OCI-LY1 (cell line): ENCODE measurements at regions not wholly inside any gene's neighbourhood (a gene's known extent, or its start where the extent isn't known, plus 50 kb on each side); places are given as distances from the start of the nearest gene placed in this dataset.

Experiments
- H2AFZ ChIP-seq: fragments of 200-600 bp; sonication (generic), shearing (Covaris generic); 2 replicates; pipeline ENCODE4 v1.6.0; 2014; ENCODE audit warnings: antibody characterized with exemption, mild to moderate bottlenecking, low read length
- H3F3A ChIP-seq: fragments of 200-600 bp; sonication (generic), shearing (Covaris generic); 2 replicates; pipeline ENCODE4 v1.6.0; 2014; ENCODE audit warnings: mild to moderate bottlenecking, antibody characterized with exemption, low read length, moderate library complexity; ENCODE audit not compliant: insufficient read depth
- H3K27ac ChIP-seq: fragments of 200-600 bp; sonication (generic); 2 replicates; pipeline ENCODE4 v1.5.1; 2014; ENCODE audit warnings: low read length, mixed run types, mild to moderate bottlenecking, low read depth; ENCODE audit not compliant: poor library complexity, severe bottlenecking
- H3K27me3 ChIP-seq: fragments of 200-600 bp; sonication (generic); 2 replicates; pipeline ENCODE4 v1.6.0; 2014; ENCODE audit warnings: antibody characterized with exemption, mild to moderate bottlenecking, low read length, moderate library complexity; ENCODE audit not compliant: insufficient read depth
- H3K36me3 ChIP-seq: fragments of 200-600 bp; sonication (generic); 2 replicates; pipeline ENCODE4 v1.6.1; 2014; ENCODE audit warnings: mild to moderate bottlenecking, antibody characterized with exemption, low read length, moderate library complexity, mixed read lengths; ENCODE audit not compliant: insufficient read depth
- H3K4me1 ChIP-seq: fragments of 200-600 bp; sonication (generic); 2 replicates; pipeline ENCODE4 v1.5.1; 2014; ENCODE audit warnings: mild to moderate bottlenecking, low read length, moderate library complexity; ENCODE audit not compliant: insufficient read depth, severe bottlenecking
- H3K4me2 ChIP-seq: fragments of 200-600 bp; sonication (generic), shearing (Covaris generic); 2 replicates; pipeline ENCODE4 v1.6.1; 2014; ENCODE audit warnings: low read length
- H3K4me3 ChIP-seq: fragments of 200-600 bp; sonication (generic); 2 replicates; pipeline ENCODE4 v1.5.1; 2014; ENCODE audit warnings: low read length, low read depth, mild to moderate bottlenecking, mixed read lengths; ENCODE audit not compliant: poor library complexity, severe bottlenecking
- H3K79me2 ChIP-seq: fragments of 200-600 bp; shearing (Covaris generic); 2 replicates; pipeline ENCODE4 v1.6.1; 2016; ENCODE audit warnings: mixed run types, low read length, mixed read lengths; ENCODE audit not compliant: insufficient read depth
- H3K9ac ChIP-seq: fragments of 200-600 bp; sonication (generic), shearing (Covaris generic); 2 replicates; pipeline ENCODE4 v1.6.1; 2014; ENCODE audit warnings: mild to moderate bottlenecking, low read length, mixed read lengths
- H3K9me2 ChIP-seq: fragments of 200-600 bp; sonication (generic), shearing (Covaris generic); 2 replicates; pipeline ENCODE4 v1.6.1; 2014; ENCODE audit warnings: low read depth, mild to moderate bottlenecking, low read length, mixed read lengths
- H3K9me3 ChIP-seq: fragments of 200-600 bp; shearing (Covaris generic); 2 replicates; pipeline ENCODE4 v1.6.1; 2014; ENCODE audit warnings: low read length, mixed read lengths
- H4K20me1 ChIP-seq: fragments of 200-600 bp; sonication (generic), shearing (Covaris generic); 2 replicates; pipeline ENCODE4 v1.6.0; 2016; ENCODE audit warnings: mild to moderate bottlenecking, low read length; ENCODE audit not compliant: insufficient read depth
- EZH2 ChIP-seq: fragments of 200-600 bp; sonication (generic), shearing (Covaris generic); IDR thresholded peaks from 2 replicates; pipeline ENCODE4 v1.8.0; 2017; ENCODE audit warnings: borderline replicate concordance, mixed run types, mild to moderate bottlenecking, antibody characterized with exemption, low read length, moderate library complexity, mixed read lengths
- TF ChIP-seq, protein P1 (sequence below): fragments of 200-600 bp; sonication (generic), shearing (Covaris generic); IDR thresholded peaks from 2 replicates; pipeline ENCODE4 v1.5.1; 2017; ENCODE audit warnings: mild to moderate bottlenecking, antibody characterized with exemption, low read length, moderate library complexity, mixed read lengths

- Histone ChIP-seq H4K20me1 (no peaks in the 10 kb centered on the region), H3K9me2 (no peaks in the 10 kb centered on the region), H3K9me3 (no peaks in the 10 kb centered on the region), H2AFZ (no peak overlapping the region), H3K9ac (no peak overlapping the region), H3K79me2 (no peaks in the 10 kb centered on the region), H3F3A (no peaks in the 10 kb centered on the region), H3K27ac (no peak overlapping the region), H3K36me3 (no peaks in the 10 kb centered on the region), H3K4me2 (no peak overlapping the region), H3K4me3 (no peak overlapping the region), H3K27me3 (no peaks in the 10 kb centered on the region), H3K4me1 (no peaks in the 10 kb centered on the region)
- TF ChIP-seq, protein P1, sequence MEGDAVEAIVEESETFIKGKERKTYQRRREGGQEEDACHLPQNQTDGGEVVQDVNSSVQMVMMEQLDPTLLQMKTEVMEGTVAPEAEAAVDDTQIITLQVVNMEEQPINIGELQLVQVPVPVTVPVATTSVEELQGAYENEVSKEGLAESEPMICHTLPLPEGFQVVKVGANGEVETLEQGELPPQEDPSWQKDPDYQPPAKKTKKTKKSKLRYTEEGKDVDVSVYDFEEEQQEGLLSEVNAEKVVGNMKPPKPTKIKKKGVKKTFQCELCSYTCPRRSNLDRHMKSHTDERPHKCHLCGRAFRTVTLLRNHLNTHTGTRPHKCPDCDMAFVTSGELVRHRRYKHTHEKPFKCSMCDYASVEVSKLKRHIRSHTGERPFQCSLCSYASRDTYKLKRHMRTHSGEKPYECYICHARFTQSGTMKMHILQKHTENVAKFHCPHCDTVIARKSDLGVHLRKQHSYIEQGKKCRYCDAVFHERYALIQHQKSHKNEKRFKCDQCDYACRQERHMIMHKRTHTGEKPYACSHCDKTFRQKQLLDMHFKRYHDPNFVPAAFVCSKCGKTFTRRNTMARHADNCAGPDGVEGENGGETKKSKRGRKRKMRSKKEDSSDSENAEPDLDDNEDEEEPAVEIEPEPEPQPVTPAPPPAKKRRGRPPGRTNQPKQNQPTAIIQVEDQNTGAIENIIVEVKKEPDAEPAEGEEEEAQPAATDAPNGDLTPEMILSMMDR: no peak
- no peak for TF ChIP-seq EZH2
These were observed 100.6 kb downstream of the GTPBP8 start for GRCh38 chr3:113091417-113091816.

- Histone ChIP-seq H2AFZ (no peak overlapping the region), H3K9me2 (no peaks in the 10 kb centered on the region), H3K27ac (no peak overlapping the region), H3K36me3 (no peaks in the 10 kb centered on the region), H3K4me3 (no peak overlapping the region), H3F3A (no peaks in the 10 kb centered on the region), H3K9me3 (no peaks in the 10 kb centered on the region), H3K27me3 (no peaks in the 10 kb centered on the region), H3K9ac (no peak overlapping the region), H3K79me2 (no peaks in the 10 kb centered on the region), H3K4me1 (no peaks in the 10 kb centered on the region), H3K4me2 (no peak overlapping the region), H4K20me1 (no peaks in the 10 kb centered on the region)
- TF ChIP-seq, protein P1: no peak
These were observed 102.0 kb downstream of the GTPBP8 start for GRCh38 chr3:113092746-113093145.

GRCh38 chr3:113094337-113095221 lies 103.8 kb downstream of the GTPBP8 start:
- TF ChIP-seq, protein P1: no peak
- TF ChIP-seq EZH2: no peak

More at GRCh38 chr3:113094337-113095221, 103.8 kb downstream of the GTPBP8 start:
- no peaks in the 10 kb centered on the region for H4K20me1 ChIP-seq
- no peak overlapping the region for H3K4me2 ChIP-seq
- no peak overlapping the region for H2AFZ ChIP-seq
- no peaks in the 10 kb centered on the region for H3K9me3 ChIP-seq
- H3K9ac ChIP-seq: no peak overlapping the region
- no peaks in the 10 kb centered on the region for H3F3A ChIP-seq
- no peak overlapping the region for H3K27ac ChIP-seq
- no peaks in the 10 kb centered on the region for H3K79me2 ChIP-seq
- H3K27me3 ChIP-seq: no peaks in the 10 kb centered on the region
- H3K4me3 ChIP-seq: no peak overlapping the region
- H3K36me3 ChIP-seq: no peaks in the 10 kb centered on the region
- H3K9me2 ChIP-seq: no peaks in the 10 kb centered on the region
- no peaks in the 10 kb centered on the region for H3K4me1 ChIP-seq
